RWPE2 (cell line): ENCODE measurements at regions not wholly inside any gene's neighbourhood (a gene's known extent, or its start where the extent isn't known, plus 50 kb on each side); places are given as distances from the start of the nearest gene placed in this dataset.

Experiments used
- ATAC-seq: fragments of 200-7000 bp; cut with Tn5 transposase; 3 replicates; pipeline ENCODE4 v1.9.1; 2021; ENCODE audit warnings: low read depth
- DNase-seq: peaks from one replicate; pipeline ENCODE4 v3.0.0-alpha.2; 2020; ENCODE audit warnings: low spot score
- H3K27ac ChIP-seq: fragments of 450-650 bp; 2 replicates; pipeline ENCODE4 v1.5.1; 2017; ENCODE audit warnings: mild to moderate bottlenecking; ENCODE audit not compliant: poor library complexity, severe bottlenecking
- H3K27me3 ChIP-seq: fragments of 250-450 bp; sonication (Bioruptor Pico); 2 replicates; pipeline ENCODE4 v1.5.1; 2021; ENCODE audit warnings: mild to moderate bottlenecking, moderate library complexity; ENCODE audit not compliant: insufficient read depth, poor library complexity, severe bottlenecking
- H3K36me3 ChIP-seq: fragments of 250-450 bp; sonication (Bioruptor Pico); 2 replicates; pipeline ENCODE4 v1.5.1; 2020; ENCODE audit warnings: low read depth, mild to moderate bottlenecking, moderate library complexity
- H3K4me1 ChIP-seq: fragments of 250-450 bp; sonication (Bioruptor Pico); 2 replicates; pipeline ENCODE4 v1.5.1; 2021; ENCODE audit warnings: mild to moderate bottlenecking, moderate library complexity; ENCODE audit not compliant: insufficient read depth, poor library complexity, severe bottlenecking
- H3K4me3 ChIP-seq: fragments of 250-450 bp; sonication (Bioruptor Pico); 2 replicates; pipeline ENCODE4 v1.5.1; 2021; ENCODE audit warnings: mild to moderate bottlenecking, moderate library complexity; ENCODE audit not compliant: severe bottlenecking
- H3K9me3 ChIP-seq: fragments of 250-450 bp; sonication (Bioruptor Pico); 2 replicates; pipeline ENCODE4 v1.5.1; 2021; ENCODE audit warnings: mild to moderate bottlenecking, moderate library complexity; ENCODE audit not compliant: severe bottlenecking
- CTCF ChIP-seq: fragments of 450-650 bp; IDR thresholded peaks from one replicate; pipeline ENCODE4 v1.5.1; 2017; ENCODE audit warnings: mild to moderate bottlenecking, moderate library complexity; ENCODE audit not compliant: poor library complexity, severe bottlenecking

GRCh38 chr4:167775375-167775774 is 317.0 kb upstream of the ANXA10 start:
- DNase-seq (no peak), ATAC-seq (peak; percentile 51; the same call in 2 of the 3 replicates)
- Histone ChIP-seq H3K4me1 (no peaks in the 10 kb centered on the region), H3K36me3 (no peaks in the 10 kb centered on the region), H3K27me3 (no peaks in the 10 kb centered on the region), H3K4me3 (no peak overlapping the region), H3K9me3 (no peaks in the 10 kb centered on the region), H3K27ac (no peak overlapping the region)
- no peak for TF ChIP-seq CTCF

- no peak for TF ChIP-seq CTCF
- Histone ChIP-seq H3K27me3 (no peaks in the 10 kb centered on the region), H3K36me3 (no peaks in the 10 kb centered on the region), H3K27ac (no peak overlapping the region), H3K4me1 (no peaks in the 10 kb centered on the region), H3K9me3 (no peaks in the 10 kb centered on the region), H3K4me3 (no peak overlapping the region)
- no peak for DNase-seq
- ATAC-seq, result no peak
These were observed 313.1 kb upstream of the ANXA10 start for GRCh38 chr4:167779280-167779679.

GRCh38 chr4:167779864-167780263 is 312.5 kb upstream of the ANXA10 start:
- no peak for TF ChIP-seq CTCF
- Histone ChIP-seq H3K27me3 (no peaks in the 10 kb centered on the region), H3K36me3 (no peaks in the 10 kb centered on the region), H3K4me3 (no peak overlapping the region), H3K4me1 (no peaks in the 10 kb centered on the region), H3K9me3 (no peaks in the 10 kb centered on the region), H3K27ac (no peak overlapping the region)
- no peak for ATAC-seq
- no peak for DNase-seq

GRCh38 chr4:167784826-167785225 is 307.5 kb upstream of the ANXA10 start:
- no peaks in the 10 kb centered on the region for H3K4me1 ChIP-seq
- H3K4me3 ChIP-seq, result no peak overlapping the region
- DNase-seq, result no peak
- H3K27me3 ChIP-seq, result no peaks in the 10 kb centered on the region
- no peak overlapping the region for H3K27ac ChIP-seq
- no peak for ATAC-seq
- H3K36me3 ChIP-seq, result no peaks in the 10 kb centered on the region
- H3K9me3 ChIP-seq, result no peaks in the 10 kb centered on the region
- TF ChIP-seq CTCF, result no peak

GRCh38 chr4:167785523-167785922 is 306.8 kb upstream of the ANXA10 start:
- no peaks in the 10 kb centered on the region for H3K36me3 ChIP-seq
- H3K4me1 ChIP-seq, result no peaks in the 10 kb centered on the region
- H3K27ac ChIP-seq, result no peak overlapping the region
- TF ChIP-seq CTCF, result no peak
- DNase-seq (no peak), ATAC-seq (no peak)
- H3K27me3 ChIP-seq, result no peaks in the 10 kb centered on the region
- H3K4me3 ChIP-seq, result no peak overlapping the region
- H3K9me3 ChIP-seq, result no peaks in the 10 kb centered on the region
